Natural killer cell (primary cell): ENCODE measurements at regions not wholly inside any gene's neighbourhood (a gene's known extent, or its start where the extent isn't known, plus 50 kb on each side); places are given as distances from the start of the nearest gene placed in this dataset.

Experiments used
- ATAC-seq, 3 donors: fragments of 150-1000 bp in 2 of 3; fragments of 200-7000 bp in 1 of 3; cut with Tn5 transposase; 1 replicate in 1 of 3; 2 replicates in 2 of 3; pipeline ENCODE4 v1.10.0; 2021; ENCODE audit warnings: mild to moderate bottlenecking in 2 of 3, moderate library complexity in 2 of 3
- DNase-seq, 2 donors: peaks; one replicate each; pipeline versions ENCODE4 v3.0.0 to v3.0.0-alpha.2; 2013 to 2021; ENCODE audit warnings: mixed read lengths in 1 of 2
- H3K27ac ChIP-seq: one replicate; pipeline ENCODE4 v1.5.1; 2013; ENCODE audit warnings: mild to moderate bottlenecking, low read length
- H3K27me3 ChIP-seq: one replicate; pipeline ENCODE4 v1.6.1; 2013; ENCODE audit warnings: low read length; ENCODE audit not compliant: control insufficient read depth, insufficient read depth
- H3K36me3 ChIP-seq: one replicate; pipeline ENCODE4 v1.6.1; 2013; ENCODE audit warnings: low read length; ENCODE audit not compliant: control insufficient read depth, insufficient read depth
- H3K4me1 ChIP-seq: one replicate; pipeline ENCODE4 v1.6.1; 2013; ENCODE audit warnings: low read length; ENCODE audit not compliant: control insufficient read depth, insufficient read depth
- H3K4me3 ChIP-seq: one replicate; pipeline ENCODE4 v1.5.1; 2013; ENCODE audit warnings: low read length
- H3K9me3 ChIP-seq: one replicate; pipeline ENCODE4 v1.6.1; 2013; ENCODE audit warnings: low read length; ENCODE audit not compliant: control insufficient read depth, insufficient read depth
- H3K27ac Mint-ChIP-seq, 2 donors: one replicate each; pipeline ENCODE4 v1.8.0; 2022; ENCODE audit warnings: mild to moderate bottlenecking in 2 of 2, mixed read lengths in 2 of 2, moderate library complexity in 1 of 2
- H3K27me3 Mint-ChIP-seq, 2 donors: one replicate each; pipeline ENCODE4 v1.8.0; 2022; ENCODE audit warnings: low read depth in 2 of 2, mixed read lengths in 2 of 2
- H3K36me3 Mint-ChIP-seq: one replicate; pipeline ENCODE4 v1.8.0; 2022; ENCODE audit warnings: mixed read lengths
- H3K4me1 Mint-ChIP-seq, 2 donors: one replicate each; pipeline ENCODE4 v1.8.0; 2022; ENCODE audit warnings: mixed read lengths in 2 of 2
- H3K4me3 Mint-ChIP-seq: one replicate; pipeline ENCODE4 v1.8.0; 2022; ENCODE audit warnings: mild to moderate bottlenecking, moderate library complexity, mixed read lengths
- H3K9me3 Mint-ChIP-seq, 2 donors: one replicate each; pipeline ENCODE4 v1.8.0; 2022; ENCODE audit warnings: mixed read lengths in 2 of 2
- WGBS: methylation state at CpG from one replicate; pipeline ENCODE4 v1.1.7; 2013; ENCODE audit warnings: missing lambda C conversion rate; ENCODE audit not compliant: insufficient coverage; 5-methylcytosine and 5-hydroxymethylcytosine counted together
- intact Hi-C: fragments of 100-400 bp; cut with micrococcal nuclease; formaldehyde crosslinking; loops from one replicate; pipeline ENCODE4 v1.14.2; 2022
- TF ChIP-seq, protein P1 (sequence below): fragments of 200-600 bp; IDR thresholded peaks from one replicate; pipeline ENCODE4 v1.8.0; 2022; ENCODE audit warnings: antibody characterized with exemption

- TF ChIP-seq, protein P1, sequence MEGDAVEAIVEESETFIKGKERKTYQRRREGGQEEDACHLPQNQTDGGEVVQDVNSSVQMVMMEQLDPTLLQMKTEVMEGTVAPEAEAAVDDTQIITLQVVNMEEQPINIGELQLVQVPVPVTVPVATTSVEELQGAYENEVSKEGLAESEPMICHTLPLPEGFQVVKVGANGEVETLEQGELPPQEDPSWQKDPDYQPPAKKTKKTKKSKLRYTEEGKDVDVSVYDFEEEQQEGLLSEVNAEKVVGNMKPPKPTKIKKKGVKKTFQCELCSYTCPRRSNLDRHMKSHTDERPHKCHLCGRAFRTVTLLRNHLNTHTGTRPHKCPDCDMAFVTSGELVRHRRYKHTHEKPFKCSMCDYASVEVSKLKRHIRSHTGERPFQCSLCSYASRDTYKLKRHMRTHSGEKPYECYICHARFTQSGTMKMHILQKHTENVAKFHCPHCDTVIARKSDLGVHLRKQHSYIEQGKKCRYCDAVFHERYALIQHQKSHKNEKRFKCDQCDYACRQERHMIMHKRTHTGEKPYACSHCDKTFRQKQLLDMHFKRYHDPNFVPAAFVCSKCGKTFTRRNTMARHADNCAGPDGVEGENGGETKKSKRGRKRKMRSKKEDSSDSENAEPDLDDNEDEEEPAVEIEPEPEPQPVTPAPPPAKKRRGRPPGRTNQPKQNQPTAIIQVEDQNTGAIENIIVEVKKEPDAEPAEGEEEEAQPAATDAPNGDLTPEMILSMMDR: no peak
- Mint-ChIP-seq H3K4me1 (peaks cover 12 to 15% of the 10 kb centered on the region in 2 donors), H3K9me3 (no peaks in the 10 kb centered on the region), H3K4me3 (no peak overlapping the region), H3K27me3 (peaks cover 21 to 37% of the 10 kb centered on the region in 2 donors), H3K36me3 (no peaks in the 10 kb centered on the region), H3K27ac (no peak overlapping the region)
- Histone ChIP-seq H3K4me3 (no peak overlapping the region), H3K27ac (no peak overlapping the region), H3K9me3 (no peaks in the 10 kb centered on the region), H3K27me3 (no peaks in the 10 kb centered on the region), H3K4me1 (no peaks in the 10 kb centered on the region), H3K36me3 (no peaks in the 10 kb centered on the region)
- 86% methylated on average over 3 of the region's 3 CpGs for WGBS
- intact Hi-C loops: no loop called here
- ATAC-seq: no peak
- DNase-seq: no peak
These were observed 55.7 kb upstream of the CTAGE1 start for GRCh38 chr18:22473366-22473765.

DNA sequence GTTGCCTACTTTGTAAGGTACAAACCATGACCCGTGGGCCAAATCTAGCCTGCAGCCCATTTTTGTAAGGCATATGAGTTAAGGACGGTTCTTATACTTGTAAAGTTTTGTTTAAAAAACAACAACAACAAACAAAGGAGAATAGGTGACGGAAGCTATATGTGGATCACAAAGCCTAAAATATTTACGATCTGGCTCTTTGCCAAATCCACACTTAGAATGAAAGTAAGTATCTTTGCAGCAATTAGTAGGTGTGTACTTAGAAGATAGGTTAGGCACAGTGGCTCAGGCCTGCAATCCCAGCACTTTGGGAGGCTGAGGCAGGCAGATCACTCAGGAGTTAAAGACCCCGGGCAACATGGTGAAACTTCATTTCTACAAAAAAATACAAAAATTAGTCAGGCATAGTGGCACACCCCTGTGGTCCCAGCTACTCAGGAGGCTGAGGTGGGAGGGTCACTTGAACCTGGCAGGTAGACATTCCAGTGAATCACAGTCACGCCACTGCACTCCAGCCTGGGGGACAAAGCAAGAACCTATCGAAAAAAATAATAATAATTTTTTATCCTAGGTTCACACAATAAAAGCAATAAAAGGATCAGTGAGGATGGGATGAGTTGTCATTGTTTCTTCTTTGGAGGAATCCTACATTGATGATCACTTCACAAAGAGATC, 57.8 kb upstream of the CTAGE1 start:
- DNase-seq (no peak), ATAC-seq (no peak)
- H3K27me3 ChIP-seq: no peaks in the 10 kb centered on the region
- no peak overlapping the region for H3K27ac ChIP-seq
- TF ChIP-seq, protein P1: no peak
- H3K9me3 ChIP-seq: no peaks in the 10 kb centered on the region
- H3K36me3 ChIP-seq: no peaks in the 10 kb centered on the region
- no peaks in the 10 kb centered on the region for H3K4me1 Mint-ChIP-seq
- intact Hi-C loops: no loop called here
- 91% methylated on average over 4 of the region's 7 CpGs for WGBS
- H3K4me1 ChIP-seq: no peaks in the 10 kb centered on the region
- H3K27me3 Mint-ChIP-seq: peaks cover 26 to 59% of the 10 kb centered on the region in 2 donors
- H3K4me3 Mint-ChIP-seq: no peak overlapping the region
- no peak overlapping the region for H3K4me3 ChIP-seq
- peaks cover 9% of the 10 kb centered on the region for H3K36me3 Mint-ChIP-seq
- no peak overlapping the region for H3K27ac Mint-ChIP-seq
- H3K9me3 Mint-ChIP-seq: no peaks in the 10 kb centered on the region

DNA sequence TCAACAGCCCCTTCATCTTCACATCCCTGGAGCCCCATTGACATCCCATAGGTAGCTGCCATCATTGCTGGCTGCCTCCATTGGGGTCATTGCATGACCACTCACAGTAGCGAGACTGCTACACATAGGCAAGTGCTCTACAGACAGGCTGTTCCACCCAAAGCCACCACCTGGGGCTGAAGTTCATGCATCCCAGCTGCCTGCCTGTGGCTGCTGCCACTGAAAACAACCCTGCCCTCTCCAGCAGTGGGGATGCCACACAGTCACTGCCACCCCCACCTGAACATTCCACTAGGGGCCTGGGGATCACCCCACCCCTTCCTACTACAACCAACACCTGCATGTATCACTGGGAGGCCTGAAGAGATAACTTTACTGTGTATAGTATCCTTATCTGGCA, 59.5 kb upstream of the CTAGE1 start:
- Mint-ChIP-seq H3K36me3 (peaks cover 9% of the 10 kb centered on the region), H3K4me1 (no peaks in the 10 kb centered on the region), H3K4me3 (no peak overlapping the region), H3K9me3 (no peaks in the 10 kb centered on the region), H3K27ac (no peak overlapping the region), H3K27me3 (peaks cover 29 to 61% of the 10 kb centered on the region in 2 donors)
- Histone ChIP-seq H3K4me3 (no peak overlapping the region), H3K9me3 (no peaks in the 10 kb centered on the region), H3K27me3 (no peaks in the 10 kb centered on the region), H3K4me1 (no peaks in the 10 kb centered on the region), H3K36me3 (no peaks in the 10 kb centered on the region), H3K27ac (no peak overlapping the region)
- intact Hi-C loops: no loop called here
- TF ChIP-seq, protein P1: no peak
- DNase-seq: no peak
- 92% methylated on average over 1 of the region's 1 CpG for WGBS
- ATAC-seq: peak in 1 of 3 donors; percentile 21

- Histone ChIP-seq H3K9me3 (no peaks in the 10 kb centered on the region), H3K27me3 (no peaks in the 10 kb centered on the region), H3K36me3 (no peaks in the 10 kb centered on the region), H3K27ac (no peak overlapping the region), H3K4me1 (no peaks in the 10 kb centered on the region), H3K4me3 (no peak overlapping the region)
- no peak for ATAC-seq
- H3K27me3 Mint-ChIP-seq: peaks cover 21 to 32% of the 10 kb centered on the region in 2 donors
- H3K36me3 Mint-ChIP-seq: peaks cover 9% of the 10 kb centered on the region
- no peak overlapping the region for H3K4me3 Mint-ChIP-seq
- intact Hi-C loops: no loop called here
- no peaks in the 10 kb centered on the region for H3K4me1 Mint-ChIP-seq
- no peak overlapping the region for H3K27ac Mint-ChIP-seq
- DNase-seq: no peak
- WGBS: 94% methylated on average over 3 of the region's 3 CpGs
- no peaks in the 10 kb centered on the region for H3K9me3 Mint-ChIP-seq
- TF ChIP-seq, protein P1: no peak
These were observed 65.2 kb upstream of the CTAGE1 start for GRCh38 chr18:22482948-22483347.
